HCT116 (cell line): ENCODE measurements at regions not wholly inside any gene's neighbourhood (a gene's known extent, or its start where the extent isn't known, plus 50 kb on each side); places are given as distances from the start of the nearest gene placed in this dataset.

Source experiments
- ATAC-seq: fragments of 200-7000 bp; cut with Tn5 transposase; 2 replicates; pipeline ENCODE4 v1.9.1; 2020; ENCODE audit warnings: mild to moderate bottlenecking, moderate library complexity
- BruUV-seq: library from RNA; stranded (reverse); fragments of 400-500 nt; replicated peaks from 2 replicates; lab custom pipeline; 2021; lab: Mats Ljungman, UMichigan
- CTCF ChIA-PET: fragments of 300-600 bp; sonication (Branson Sonifier 250); formaldehyde crosslinking; loops from one replicate; lab custom pipeline; 2021; ENCODE audit warnings: antibody characterized with exemption; lab: Charles Lee
- POLR2A ChIA-PET: fragments of 300-600, 350-600 bp; sonication (Branson Sonifier 250); formaldehyde crosslinking; loops from one replicate; lab custom pipeline; 2021; ENCODE audit warnings: antibody characterized with exemption; lab: Charles Lee
- RAD21 ChIA-PET, 2 experiments: fragments of 300-600 bp; sonication (Branson Sonifier 250); formaldehyde crosslinking; loops; one replicate each; lab custom pipeline; 2023; ENCODE audit warnings: low total read pairs in 2 of 2; ENCODE audit not compliant: uncharacterized antibody in 2 of 2, unreplicated experiment in 2 of 2, low non-redundant PET in 1 of 2; lab: Charles Lee
- DNase-seq: peaks from one replicate; pipeline ENCODE4 v3.0.0-alpha.2; 2010; ENCODE audit warnings: low read depth, low spot score
- H2AFZ ChIP-seq: fragments of 200-600 bp; shearing (Covaris generic), sonication (generic); 2 replicates; pipeline ENCODE4 v1.6.1; 2017; ENCODE audit warnings: low read depth, mixed run types, mixed read lengths, antibody characterized with exemption, low read length; ENCODE audit not compliant: poor library complexity, severe bottlenecking
- H3K27ac ChIP-seq: 2 replicates; pipeline ENCODE4 v1.5.1; 2012; ENCODE audit warnings: low read depth, low read length
- H3K27me3 ChIP-seq: fragments of 200-600 bp; sonication (generic); 2 replicates; pipeline ENCODE4 v1.6.1; 2016; ENCODE audit warnings: mixed run types, low read length, mixed read lengths; ENCODE audit not compliant: insufficient read depth
- H3K36me3 ChIP-seq, 2 experiments: fragments of 200-500 bp in 1 of 2; fragments of 200-600 bp in 1 of 2; sonication (Bioruptor generic) in 1 of 2; sonication (generic) in 1 of 2; 2 replicates each; pipeline versions ENCODE4 v1.5.1 to v1.6.1; 2014 to 2016; ENCODE audit warnings: low read length in 2 of 2, inconsistent platforms in 1 of 2, mixed read lengths in 1 of 2, mixed run types in 1 of 2; ENCODE audit not compliant: insufficient read depth in 2 of 2, control insufficient read depth in 1 of 2
- H3K4me1 ChIP-seq, 2 experiments: fragments of 200-600 bp in 1 of 2; sonication (generic) in 1 of 2; 2 replicates each; pipeline versions ENCODE4 v1.5.1 to v1.6.1; 2012 to 2017; ENCODE audit warnings: low read length in 2 of 2, inconsistent platforms in 1 of 2, mild to moderate bottlenecking in 1 of 2, mixed read lengths in 1 of 2, mixed run types in 1 of 2, moderate library complexity in 1 of 2; ENCODE audit not compliant: insufficient read depth in 2 of 2, control insufficient read depth in 1 of 2
- H3K4me2 ChIP-seq: fragments of 200-600 bp; sonication (generic); 2 replicates; pipeline ENCODE4 v1.6.1; 2017; ENCODE audit warnings: mixed run types, low read length, mixed read lengths
- H3K4me3 ChIP-seq, 2 experiments: fragments of 200-600 bp in 1 of 2; sonication (generic) in 1 of 2; replicated peaks in 1 of 2; 2 replicates each; pipeline ENCODE4 v1.5.1; 2011 to 2016; ENCODE audit warnings: low read length in 2 of 2, control low read depth in 1 of 2, low read depth in 1 of 2, mild to moderate bottlenecking in 1 of 2, mixed read lengths in 1 of 2, mixed run types in 1 of 2
- H3K79me2 ChIP-seq: fragments of 200-600 bp; sonication (generic); 2 replicates; pipeline ENCODE4 v1.6.1; 2017; ENCODE audit warnings: mild to moderate bottlenecking, mixed run types, low read length, moderate library complexity, mixed read lengths; ENCODE audit not compliant: insufficient read depth
- H3K9ac ChIP-seq: fragments of 200-600 bp; sonication (generic); 2 replicates; pipeline ENCODE4 v1.6.1; 2016; ENCODE audit warnings: low read length, mixed read lengths
- H3K9me2 ChIP-seq: fragments of 200-600 bp; sonication (generic), shearing (Covaris generic); 2 replicates; pipeline ENCODE4 v1.6.1; 2017; ENCODE audit warnings: mixed run types, mild to moderate bottlenecking, moderate library complexity; ENCODE audit not compliant: insufficient read depth
- H3K9me3 ChIP-seq, 2 experiments: fragments of 200-500 bp in 1 of 2; fragments of 200-600 bp in 1 of 2; sonication (Bioruptor generic) in 1 of 2; sonication (generic) in 1 of 2; 2 replicates each; pipeline ENCODE4 v1.6.1; 2014 to 2017; ENCODE audit warnings: low read length in 2 of 2, mixed read lengths in 2 of 2, inconsistent platforms in 1 of 2, low read depth in 1 of 2, mild to moderate bottlenecking in 1 of 2, mixed run types in 1 of 2, moderate library complexity in 1 of 2; ENCODE audit not compliant: control insufficient read depth in 1 of 2, insufficient read depth in 1 of 2
- H4K20me1 ChIP-seq: fragments of 200-600 bp; sonication (generic), shearing (Covaris generic); 2 replicates; pipeline ENCODE4 v1.6.1; 2017; ENCODE audit warnings: mixed run types, mild to moderate bottlenecking, moderate library complexity; ENCODE audit not compliant: insufficient read depth
- EGR1 ChIP-seq: IDR thresholded peaks from 2 replicates; pipeline ENCODE4 v1.6.1; 2012; ENCODE audit warnings: low read depth
- ELF1 ChIP-seq: IDR thresholded peaks from 2 replicates; pipeline ENCODE4 v1.6.1; 2012; ENCODE audit warnings: low read depth, borderline replicate concordance
- EZH2 ChIP-seq: fragments of 200-600 bp; sonication (generic); IDR thresholded peaks from 2 replicates; pipeline ENCODE4 v1.6.1; 2017; ENCODE audit warnings: antibody characterized with exemption, mixed run types
- POLR2AphosphoS5 ChIP-seq: IDR thresholded peaks from 2 replicates; pipeline ENCODE4 v1.6.1; 2011; ENCODE audit warnings: mild to moderate bottlenecking, low read depth, low read length, moderate library complexity
- SIN3A ChIP-seq: IDR thresholded peaks from 2 replicates; pipeline ENCODE4 v1.6.1; 2012; ENCODE audit warnings: low read depth
- TCF7L2 ChIP-seq: IDR thresholded peaks from 2 replicates; pipeline ENCODE4 v1.7.0; 2011; ENCODE audit warnings: borderline replicate concordance, inconsistent platforms; ENCODE audit not compliant: insufficient read depth, insufficient read length; ENCODE audit errors: extremely low read depth
- YY1 ChIP-seq: IDR thresholded peaks from 2 replicates; pipeline ENCODE4 v1.6.1; 2011; ENCODE audit warnings: low read length, low read depth, moderate library complexity, mild to moderate bottlenecking; ENCODE audit not compliant: insufficient replicate concordance; ENCODE audit errors: extremely low read depth
- ZFX ChIP-seq: fragments of 450-650 bp; IDR thresholded peaks from 2 replicates; pipeline ENCODE4 v1.6.1; 2017
- intact Hi-C: fragments of 100-400 bp; cut with micrococcal nuclease; formaldehyde crosslinking; loops from 2 replicates; pipeline ENCODE4 v1.10.0; 2022
- TF ChIP-seq, protein P1 (sequence below): IDR thresholded peaks from 2 replicates; pipeline ENCODE4 v1.6.1; 2012
- TF ChIP-seq, protein P2 (sequence below), 3 experiments: fragments of 200-600 bp in 1 of 3; sonication (generic) in 1 of 3; IDR thresholded peaks in 2 of 3; conservative IDR thresholded peaks in 1 of 3; 2 replicates each; pipeline ENCODE4 v1.5.1; 2012 to 2017; ENCODE audit warnings: low read depth in 2 of 3, low read length in 2 of 3, antibody characterized with exemption in 1 of 3, borderline replicate concordance in 1 of 3, control low read depth in 1 of 3, mild to moderate bottlenecking in 1 of 3, mixed read lengths in 1 of 3, mixed run types in 1 of 3, moderate library complexity in 1 of 3; ENCODE audit not compliant: insufficient read depth in 1 of 3
- TF ChIP-seq, protein P3 (sequence below): IDR thresholded peaks from 2 replicates; pipeline ENCODE4 v1.6.1; 2012

DNA sequence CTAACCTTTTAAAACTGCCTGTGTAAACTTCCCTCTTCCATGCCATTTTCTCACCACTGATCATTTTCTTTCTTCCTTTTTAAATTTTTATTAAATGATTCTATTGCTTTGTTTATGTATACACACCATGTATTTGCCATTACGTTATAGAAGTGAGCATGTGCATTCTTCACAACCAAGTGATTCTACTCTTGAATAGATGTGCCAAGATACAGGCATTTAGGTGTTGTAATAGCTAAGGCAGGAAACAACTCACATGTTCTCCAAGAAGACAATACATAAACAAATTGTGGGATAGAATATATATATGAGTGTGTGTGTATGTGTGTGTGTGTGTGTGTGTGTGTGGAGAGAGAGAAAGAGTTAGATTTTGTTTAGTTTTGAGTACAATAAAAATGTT, 202.6 kb upstream of the SEMA3E start:
- H3K27me3 ChIP-seq = no peaks in the 10 kb centered on the region
- TF ChIP-seq TCF7L2 = no peak
- no peak for TF ChIP-seq ZFX
- no peak for TF ChIP-seq EGR1
- TF ChIP-seq ELF1 = no peak
- TF ChIP-seq, protein P1, sequence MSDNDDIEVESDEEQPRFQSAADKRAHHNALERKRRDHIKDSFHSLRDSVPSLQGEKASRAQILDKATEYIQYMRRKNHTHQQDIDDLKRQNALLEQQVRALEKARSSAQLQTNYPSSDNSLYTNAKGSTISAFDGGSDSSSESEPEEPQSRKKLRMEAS = no peak
- no peak for TF ChIP-seq POLR2AphosphoS5
- TF ChIP-seq, protein P2, sequence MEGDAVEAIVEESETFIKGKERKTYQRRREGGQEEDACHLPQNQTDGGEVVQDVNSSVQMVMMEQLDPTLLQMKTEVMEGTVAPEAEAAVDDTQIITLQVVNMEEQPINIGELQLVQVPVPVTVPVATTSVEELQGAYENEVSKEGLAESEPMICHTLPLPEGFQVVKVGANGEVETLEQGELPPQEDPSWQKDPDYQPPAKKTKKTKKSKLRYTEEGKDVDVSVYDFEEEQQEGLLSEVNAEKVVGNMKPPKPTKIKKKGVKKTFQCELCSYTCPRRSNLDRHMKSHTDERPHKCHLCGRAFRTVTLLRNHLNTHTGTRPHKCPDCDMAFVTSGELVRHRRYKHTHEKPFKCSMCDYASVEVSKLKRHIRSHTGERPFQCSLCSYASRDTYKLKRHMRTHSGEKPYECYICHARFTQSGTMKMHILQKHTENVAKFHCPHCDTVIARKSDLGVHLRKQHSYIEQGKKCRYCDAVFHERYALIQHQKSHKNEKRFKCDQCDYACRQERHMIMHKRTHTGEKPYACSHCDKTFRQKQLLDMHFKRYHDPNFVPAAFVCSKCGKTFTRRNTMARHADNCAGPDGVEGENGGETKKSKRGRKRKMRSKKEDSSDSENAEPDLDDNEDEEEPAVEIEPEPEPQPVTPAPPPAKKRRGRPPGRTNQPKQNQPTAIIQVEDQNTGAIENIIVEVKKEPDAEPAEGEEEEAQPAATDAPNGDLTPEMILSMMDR (IDR thresholded peaks at IDR 0.05 in 2 of 3, conservative IDR thresholded peaks at IDR 0.05 in 1 of 3; ENCODE audit: borderline replicate concordance in 1 of 3, insufficient read depth in 1 of 3, low read depth in 2 of 3, low read length in 2 of 3) = no peak
- TF ChIP-seq SIN3A = no peak
- TF ChIP-seq, protein P3, sequence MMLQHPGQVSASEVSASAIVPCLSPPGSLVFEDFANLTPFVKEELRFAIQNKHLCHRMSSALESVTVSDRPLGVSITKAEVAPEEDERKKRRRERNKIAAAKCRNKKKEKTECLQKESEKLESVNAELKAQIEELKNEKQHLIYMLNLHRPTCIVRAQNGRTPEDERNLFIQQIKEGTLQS = no peak
- no peak for TF ChIP-seq EZH2
- TF ChIP-seq YY1 = no peak
- no peaks in the 10 kb centered on the region for H4K20me1 ChIP-seq
- peak overlapping the region; percentile 91 for H2AFZ ChIP-seq
- no peak for ATAC-seq
- ChIA-PET RAD21 (no interaction called here), POLR2A (no interaction called here), CTCF (no interaction called here)
- no peak overlapping the region for H3K4me3 ChIP-seq
- intact Hi-C loops = no loop called here
- H3K9ac ChIP-seq = no peak overlapping the region
- no peaks in the 10 kb centered on the region for H3K36me3 ChIP-seq
- H3K4me2 ChIP-seq = no peak overlapping the region
- H3K9me2 ChIP-seq = no peaks in the 10 kb centered on the region
- H3K27ac ChIP-seq = no peak overlapping the region
- H3K9me3 ChIP-seq = no peaks in the 10 kb centered on the region
- no peaks in the 10 kb centered on the region for H3K79me2 ChIP-seq
- no peak for DNase-seq
- no TSS peak for BruUV-seq
- H3K4me1 ChIP-seq = peaks cover 0 to 6% of the 10 kb centered on the region in 2 experiments; a peak in 2 of 4 replicates
